Trophoblast cell (in vitro differentiated cells and primary cell): ENCODE measurements at regions not wholly inside any gene's neighbourhood (a gene's known extent, or its start where the extent isn't known, plus 50 kb on each side); places are given as distances from the start of the nearest gene placed in this dataset.

Experiments used
- DNase-seq, 2 donors: peaks; one replicate each; pipeline ENCODE4 v3.0.0-alpha.2; 2016
- H2AFZ ChIP-seq: 2 replicates; pipeline ENCODE4 v1.6.1; 2013; ENCODE audit warnings: low read length, moderate library complexity, mild to moderate bottlenecking; ENCODE audit not compliant: insufficient read depth, poor library complexity
- H2AK5ac ChIP-seq: 2 replicates; pipeline ENCODE4 v1.6.1; 2013; ENCODE audit warnings: mild to moderate bottlenecking, low read length
- H2BK120ac ChIP-seq: 2 replicates; pipeline ENCODE4 v1.6.1; 2013; ENCODE audit warnings: low read length, mild to moderate bottlenecking, moderate library complexity; ENCODE audit not compliant: insufficient read depth, poor library complexity
- H2BK12ac ChIP-seq: 2 replicates; pipeline ENCODE4 v1.6.1; 2013; ENCODE audit warnings: mild to moderate bottlenecking, low read length, moderate library complexity
- H2BK5ac ChIP-seq: 2 replicates; pipeline ENCODE4 v1.6.1; 2013; ENCODE audit warnings: low read length, low read depth, moderate library complexity, mild to moderate bottlenecking; ENCODE audit not compliant: poor library complexity
- H3K14ac ChIP-seq: 2 replicates; pipeline ENCODE4 v1.6.1; 2013; ENCODE audit warnings: mild to moderate bottlenecking, low read length
- H3K18ac ChIP-seq: 2 replicates; pipeline ENCODE4 v1.6.1; 2013; ENCODE audit warnings: mild to moderate bottlenecking, low read length
- H3K23ac ChIP-seq: 2 replicates; pipeline ENCODE4 v1.6.1; 2013; ENCODE audit warnings: low read length
- H3K27ac ChIP-seq: 2 replicates; pipeline ENCODE4 v1.5.1; 2013; ENCODE audit warnings: low read depth, mild to moderate bottlenecking, inconsistent platforms, low read length, moderate library complexity
- H3K27me3 ChIP-seq: 2 replicates; pipeline ENCODE4 v1.6.1; 2013; ENCODE audit warnings: inconsistent platforms, mild to moderate bottlenecking, low read length, moderate library complexity; ENCODE audit not compliant: insufficient read depth
- H3K36me3 ChIP-seq, 2 experiments: 1 replicate in 1 of 2; 2 replicates in 1 of 2; pipeline ENCODE4 v1.6.1; 2013; ENCODE audit warnings: low read length in 2 of 2, mild to moderate bottlenecking in 2 of 2, moderate library complexity in 1 of 2; ENCODE audit not compliant: insufficient read depth in 2 of 2, control insufficient read depth in 1 of 2
- H3K4ac ChIP-seq: 2 replicates; pipeline ENCODE4 v1.6.1; 2013; ENCODE audit warnings: low read depth, mild to moderate bottlenecking, low read length, moderate library complexity
- H3K4me1 ChIP-seq, 2 experiments: 1 replicate in 1 of 2; 2 replicates in 1 of 2; pipeline ENCODE4 v1.6.1; 2013; ENCODE audit warnings: low read length in 2 of 2, mild to moderate bottlenecking in 2 of 2, moderate library complexity in 1 of 2; ENCODE audit not compliant: insufficient read depth in 2 of 2, control insufficient read depth in 1 of 2
- H3K4me2 ChIP-seq: 2 replicates; pipeline ENCODE4 v1.6.1; 2013; ENCODE audit warnings: inconsistent platforms, mild to moderate bottlenecking, low read length, moderate library complexity
- H3K4me3 ChIP-seq: 2 replicates; pipeline ENCODE4 v1.5.1; 2013; ENCODE audit warnings: mild to moderate bottlenecking, low read depth, low read length, inconsistent platforms
- H3K79me1 ChIP-seq: one replicate; pipeline ENCODE4 v1.6.1; 2013; ENCODE audit warnings: low read length
- H3K79me2 ChIP-seq: 2 replicates; pipeline ENCODE4 v1.6.1; 2013; ENCODE audit warnings: low read length, mild to moderate bottlenecking; ENCODE audit not compliant: control insufficient read depth, insufficient read depth, poor library complexity
- H3K9ac ChIP-seq: 2 replicates; pipeline ENCODE4 v1.6.1; 2013; ENCODE audit warnings: mild to moderate bottlenecking, low read length
- H3K9me3 ChIP-seq: 2 replicates; pipeline ENCODE4 v1.6.1; 2013; ENCODE audit warnings: low read depth, mild to moderate bottlenecking, control low read depth, inconsistent platforms, low read length; ENCODE audit not compliant: insufficient read depth
- H4K12ac ChIP-seq: 2 replicates; pipeline ENCODE4 v1.6.1; 2013; ENCODE audit warnings: low read depth, mild to moderate bottlenecking, low read length, moderate library complexity
- H4K8ac ChIP-seq: 2 replicates; pipeline ENCODE4 v1.6.1; 2013; ENCODE audit warnings: low read depth, mild to moderate bottlenecking, low read length, moderate library complexity
- H4K91ac ChIP-seq: one replicate; pipeline ENCODE4 v1.6.1; 2013; ENCODE audit warnings: low read depth, mild to moderate bottlenecking, low read length, moderate library complexity
- WGBS: extraction: QIAGEN DNeasy Blood & Tissue Kit; methylation state at CpG from one replicate; pipeline ENCODE4 v1.1.7; 2013; ENCODE audit warnings: missing lambda C conversion rate; ENCODE audit not compliant: insufficient read length, insufficient coverage; ENCODE audit errors: extremely low coverage; 5-methylcytosine and 5-hydroxymethylcytosine counted together

GRCh38 chr21:41689289-41689583 is 77.6 kb downstream of the RIPK4 start:
- H2BK120ac ChIP-seq = no peak overlapping the region
- H4K12ac ChIP-seq = no peak overlapping the region
- no CpG with 5 or more reads among the region's 24 CpGs for WGBS
- H4K91ac ChIP-seq = no peak overlapping the region
- H3K36me3 ChIP-seq = no peaks in the 10 kb centered on the region
- H3K4me1 ChIP-seq = peaks cover 9% of the 10 kb centered on the region in 2 experiments
- H4K8ac ChIP-seq = no peak overlapping the region
- H3K79me2 ChIP-seq = no peaks in the 10 kb centered on the region
- H2AK5ac ChIP-seq = no peak overlapping the region
- H3K4me2 ChIP-seq = no peak overlapping the region
- H3K27ac ChIP-seq = no peak overlapping the region
- no peaks in the 10 kb centered on the region for H3K27me3 ChIP-seq
- no peak overlapping the region for H2BK12ac ChIP-seq
- H3K14ac ChIP-seq = no peak overlapping the region
- no peak overlapping the region for H2AFZ ChIP-seq
- H3K18ac ChIP-seq = no peak overlapping the region
- peaks cover 9% of the 10 kb centered on the region for H3K79me1 ChIP-seq
- no peak overlapping the region for H3K9ac ChIP-seq
- H3K9me3 ChIP-seq = peaks cover 1% of the 10 kb centered on the region
- no peak overlapping the region for H3K4ac ChIP-seq
- DNase-seq = no peak
- H3K23ac ChIP-seq = no peak overlapping the region
- no peak overlapping the region for H2BK5ac ChIP-seq
- H3K4me3 ChIP-seq = no peak overlapping the region

- no peak overlapping the region for H4K91ac ChIP-seq
- H2BK120ac ChIP-seq = no peak overlapping the region
- no peak overlapping the region for H3K23ac ChIP-seq
- no peak overlapping the region for H3K4me3 ChIP-seq
- H3K18ac ChIP-seq = no peak overlapping the region
- H3K9me3 ChIP-seq = no peaks in the 10 kb centered on the region
- no peak overlapping the region for H2AK5ac ChIP-seq
- H2BK12ac ChIP-seq = no peak overlapping the region
- H3K4ac ChIP-seq = no peak overlapping the region
- H3K79me1 ChIP-seq = peaks cover 11% of the 10 kb centered on the region
- H3K79me2 ChIP-seq = no peaks in the 10 kb centered on the region
- no peak overlapping the region for H2AFZ ChIP-seq
- H4K8ac ChIP-seq = no peak overlapping the region
- WGBS = no CpG with 5 or more reads among the region's 2 CpGs
- DNase-seq = no peak
- H3K27me3 ChIP-seq = no peaks in the 10 kb centered on the region
- H3K27ac ChIP-seq = no peak overlapping the region
- H2BK5ac ChIP-seq = no peak overlapping the region
- H3K36me3 ChIP-seq = no peaks in the 10 kb centered on the region
- no peak overlapping the region for H3K9ac ChIP-seq
- H3K14ac ChIP-seq = no peak overlapping the region
- H3K4me1 ChIP-seq = peaks cover 12 to 14% of the 10 kb centered on the region in 2 experiments
- H4K12ac ChIP-seq = no peak overlapping the region
- no peak overlapping the region for H3K4me2 ChIP-seq
These were observed 79.2 kb downstream of the RIPK4 start for GRCh38 chr21:41687633-41688032.

- whole genome bisulfite sequencing = no CpG with 5 or more reads among the region's 9 CpGs
- Histone ChIP-seq H2BK120ac (no peak overlapping the region), H3K4me3 (no peak overlapping the region)
These were observed 80.2 kb downstream of the RIPK4 start for GRCh38 chr21:41686664-41687063.

GRCh38 chr21:41685511-41686149 is 81.2 kb downstream of the RIPK4 start:
- H2AFZ ChIP-seq = no peak overlapping the region
- peaks cover 2% of the 10 kb centered on the region for H3K9me3 ChIP-seq
- no peaks in the 10 kb centered on the region for H3K36me3 ChIP-seq
- no peak overlapping the region for H2BK5ac ChIP-seq
- no peak for DNase-seq
- H2BK12ac ChIP-seq = no peak overlapping the region
- H3K27ac ChIP-seq = no peak overlapping the region
- no peak overlapping the region for H4K12ac ChIP-seq
- H3K4ac ChIP-seq = no peak overlapping the region
- no peak overlapping the region for H2AK5ac ChIP-seq
- H4K8ac ChIP-seq = no peak overlapping the region
- H3K4me2 ChIP-seq = no peak overlapping the region
- no peaks in the 10 kb centered on the region for H3K79me2 ChIP-seq
- H3K23ac ChIP-seq = no peak overlapping the region
- H3K18ac ChIP-seq = no peak overlapping the region
- WGBS = no CpG with 5 or more reads among the region's 8 CpGs
- no peak overlapping the region for H3K9ac ChIP-seq
- peaks cover 11% of the 10 kb centered on the region for H3K79me1 ChIP-seq
- no peak overlapping the region for H4K91ac ChIP-seq
- H3K14ac ChIP-seq = no peak overlapping the region
- peaks cover 22 to 24% of the 10 kb centered on the region in 2 experiments for H3K4me1 ChIP-seq
- no peak overlapping the region for H3K4me3 ChIP-seq
- H3K27me3 ChIP-seq = no peaks in the 10 kb centered on the region
- H2BK120ac ChIP-seq = no peak overlapping the region

More at GRCh38 chr21:41686664-41687063, 80.2 kb downstream of the RIPK4 start:
- Histone ChIP-seq H2BK5ac (no peak overlapping the region), H3K36me3 (no peaks in the 10 kb centered on the region), H2AK5ac (no peak overlapping the region), H3K23ac (no peak overlapping the region), H3K27ac (no peak overlapping the region), H3K14ac (no peak overlapping the region), H3K9ac (no peak overlapping the region), H3K4me1 (peaks cover 12 to 14% of the 10 kb centered on the region in 2 experiments), H3K9me3 (peaks cover 2% of the 10 kb centered on the region), H2BK12ac (no peak overlapping the region), H3K18ac (no peak overlapping the region), H4K91ac (no peak overlapping the region), H3K4me2 (no peak overlapping the region), H4K8ac (no peak overlapping the region), H3K79me1 (peaks cover 11% of the 10 kb centered on the region), H3K4ac (no peak overlapping the region), H4K12ac (no peak overlapping the region), H3K27me3 (no peaks in the 10 kb centered on the region), H2AFZ (no peak overlapping the region), H3K79me2 (no peaks in the 10 kb centered on the region)
- DNase-seq = no peak
